ENCODE measurements at regions not wholly inside any gene's neighbourhood (a gene's known extent, or its start where the extent isn't known, plus 50 kb on each side); places are given as distances from the start of the nearest gene placed in this dataset.

DNA sequence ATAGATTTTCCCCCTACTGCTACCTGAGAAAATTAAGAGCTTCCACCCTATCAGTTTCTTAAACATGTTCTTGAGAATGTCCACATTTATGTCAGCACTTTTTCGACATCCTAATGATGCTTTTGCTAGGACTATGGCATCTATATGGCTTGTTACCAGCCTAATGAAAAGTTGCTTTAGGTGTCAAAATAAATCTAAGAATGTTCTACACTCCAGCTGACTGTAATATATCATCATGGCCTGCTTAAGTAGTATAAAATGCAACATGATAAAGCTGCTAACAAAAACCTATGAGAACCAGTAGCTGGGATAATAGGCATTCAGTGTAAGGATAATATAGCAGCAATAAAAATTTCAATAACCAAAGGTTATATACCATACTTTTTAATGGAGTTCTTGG lies 1983.5 kb upstream of the CELF4 start:
- no peak for DNase-seq (ENCODE audit: low read depth in 2 of 2)

GRCh38 chr18:39531659-39532058 lies 1966.1 kb upstream of the CELF4 start:
- no peak for DNase-seq (ENCODE audit: low read depth in 2 of 2)

GRCh38 chr18:39529358-39529757 lies 1963.8 kb upstream of the CELF4 start:
- DNase-seq (ENCODE audit: low read depth in 2 of 2), result no peak

DNA sequence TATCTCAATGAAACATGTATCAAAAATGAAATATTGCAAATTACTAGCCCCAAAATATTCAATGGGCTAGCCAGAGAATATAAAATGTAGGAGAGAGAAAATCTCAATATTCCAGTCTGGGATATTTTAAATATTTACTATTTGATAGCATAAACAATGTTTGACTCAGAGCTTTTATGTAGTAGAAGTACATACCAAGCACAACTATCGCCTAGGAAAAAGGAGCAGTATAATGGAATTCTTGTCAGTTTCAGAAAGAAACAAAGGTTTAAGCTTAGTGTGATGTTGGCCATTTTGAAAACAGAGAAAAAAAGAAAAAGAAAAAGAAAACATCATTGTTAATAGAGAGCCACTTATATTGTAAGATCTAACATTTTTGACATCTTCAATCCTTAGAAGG lies 1961.9 kb upstream of the CELF4 start:
- DNase-seq (ENCODE audit: low read depth in 2 of 2), result no peak

DNA sequence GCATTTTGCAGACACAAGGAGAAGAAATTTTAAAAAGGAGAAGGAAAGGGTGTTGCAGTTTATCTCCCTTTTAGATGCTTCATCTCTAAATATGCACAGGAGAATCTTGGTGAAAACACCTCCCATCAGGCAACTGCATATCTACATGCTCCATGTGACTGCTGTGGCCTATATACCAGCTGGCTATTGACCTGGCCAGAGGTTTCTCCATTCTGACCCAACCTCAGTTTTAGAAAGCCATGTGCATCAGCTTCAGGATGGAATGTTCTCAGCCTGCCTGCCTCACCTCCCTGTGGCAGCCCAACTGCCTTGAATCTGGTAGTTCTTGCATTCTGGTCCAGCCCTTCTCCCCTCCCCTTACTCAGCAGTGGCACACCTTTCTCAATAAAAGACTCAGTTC lies 1958.8 kb upstream of the CELF4 start:
- no peak for DNase-seq (ENCODE audit: low read depth in 2 of 2)

DNA sequence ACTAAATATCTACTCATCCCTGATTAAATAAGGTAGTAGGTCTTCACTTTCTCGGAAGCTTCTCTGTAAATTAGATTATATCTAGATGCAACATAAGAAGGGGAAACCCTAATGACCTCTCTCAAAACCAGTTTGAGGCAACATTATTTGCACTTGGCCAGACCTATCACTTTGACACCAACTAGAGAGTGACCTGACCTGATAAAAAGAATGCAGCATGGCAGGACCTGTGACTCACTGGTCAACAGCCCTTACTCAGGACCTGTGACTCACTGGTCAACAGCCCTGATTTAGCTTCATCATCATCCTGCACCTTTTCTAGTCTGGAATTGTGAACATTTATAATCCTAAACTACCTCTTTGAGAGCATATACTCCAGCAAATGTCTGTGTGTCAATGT lies 1957.7 kb upstream of the CELF4 start:
- DNase-seq (ENCODE audit: low read depth in 2 of 2), result no peak

DNA sequence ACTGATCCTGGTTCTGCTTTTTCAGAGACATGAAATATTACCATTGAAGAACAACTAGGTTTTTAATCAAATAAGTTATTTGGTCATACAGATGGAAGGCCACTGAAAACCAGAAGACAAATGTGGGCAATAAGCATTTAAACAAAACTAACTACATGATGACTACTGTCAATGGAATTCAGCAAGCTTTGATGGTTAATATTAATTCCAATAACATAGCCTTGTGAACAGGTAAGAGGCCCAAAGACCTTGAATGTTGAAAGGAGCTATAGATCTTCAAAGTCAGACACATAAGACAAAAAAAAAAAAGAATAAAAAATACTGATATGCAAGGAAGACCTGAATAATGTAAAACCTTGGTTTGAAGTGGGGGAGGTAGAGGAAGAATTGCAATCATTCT lies 1955.6 kb upstream of the CELF4 start:
- no peak for DNase-seq (ENCODE audit: low read depth in 2 of 2)

DNA sequence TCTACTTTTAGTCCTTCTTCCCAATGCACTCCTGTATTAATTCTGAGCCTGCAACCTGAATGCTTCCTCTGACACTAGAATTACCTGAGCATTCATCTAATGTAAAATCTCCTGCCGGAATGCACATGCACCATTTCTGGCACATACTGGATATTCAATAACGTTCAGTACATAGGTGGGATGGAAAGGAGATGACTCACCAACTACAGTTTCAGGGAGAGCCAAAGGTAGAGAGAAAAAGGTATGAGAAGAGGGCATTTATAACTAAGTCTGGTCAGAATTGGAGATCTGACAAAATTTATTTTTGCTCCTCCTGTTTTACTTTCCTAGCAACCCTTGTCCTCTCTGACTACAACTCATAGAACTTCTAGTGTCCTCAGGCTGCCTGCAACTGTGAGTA lies 1954.1 kb upstream of the CELF4 start:
- DNase-seq (ENCODE audit: low read depth in 2 of 2), result no peak

DNA sequence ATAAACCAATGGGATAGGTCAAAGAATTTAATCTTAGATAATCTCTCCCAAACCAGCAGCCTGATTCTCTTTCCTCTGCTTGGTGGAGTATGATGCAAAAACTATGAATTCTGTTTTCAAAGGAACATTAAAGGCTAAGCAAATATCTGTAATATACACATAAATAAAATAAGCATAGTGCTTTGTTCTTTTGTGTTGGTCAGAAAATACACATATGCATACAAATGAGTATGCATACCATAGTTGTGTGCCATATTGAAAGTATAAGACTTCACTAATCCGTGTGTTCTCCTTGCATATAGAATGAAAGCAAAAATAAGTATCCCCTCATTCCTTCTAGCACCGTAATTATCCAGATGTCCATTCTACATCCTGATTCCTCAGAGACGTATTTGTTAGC lies 1949.7 kb upstream of the CELF4 start:
- DNase-seq (ENCODE audit: low read depth in 2 of 2), result no peak

- no peak for DNase-seq (ENCODE audit: low read depth in 2 of 2)
Measured at GRCh38 chr18:39513186-39513585, 1947.6 kb upstream of the CELF4 start.

- no peak for DNase-seq (ENCODE audit: low read depth in 2 of 2)
Measured at GRCh38 chr18:39506581-39507330, 1941.2 kb upstream of the CELF4 start.

DNA sequence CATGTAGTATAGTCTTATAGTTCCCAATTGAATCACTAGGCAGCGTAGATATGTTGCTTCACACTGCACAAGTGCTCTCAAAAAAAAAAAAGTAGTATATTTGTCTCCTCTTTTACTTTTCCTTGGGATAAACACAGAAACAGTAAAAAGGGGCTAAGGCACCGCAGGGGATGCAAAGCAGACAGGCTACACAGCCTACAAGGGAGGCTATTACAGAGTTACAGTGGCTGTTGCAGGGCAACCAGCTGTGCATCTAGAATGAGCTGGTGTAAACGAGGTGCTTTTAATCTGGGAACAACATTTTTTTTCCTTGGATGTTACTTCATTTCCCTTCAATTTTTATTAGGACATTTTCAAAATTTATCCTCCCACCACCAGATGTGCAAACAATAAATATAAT lies 1934.7 kb upstream of the CELF4 start:
- DNase-seq (ENCODE audit: low read depth in 2 of 2), result no peak

GRCh38 chr18:39497821-39498220 lies 1932.2 kb upstream of the CELF4 start:
- no peak for DNase-seq (ENCODE audit: low read depth in 2 of 2)

- DNase-seq (ENCODE audit: low read depth in 2 of 2), result no peak
Measured at GRCh38 chr18:39496986-39497385, 1931.4 kb upstream of the CELF4 start.

DNA sequence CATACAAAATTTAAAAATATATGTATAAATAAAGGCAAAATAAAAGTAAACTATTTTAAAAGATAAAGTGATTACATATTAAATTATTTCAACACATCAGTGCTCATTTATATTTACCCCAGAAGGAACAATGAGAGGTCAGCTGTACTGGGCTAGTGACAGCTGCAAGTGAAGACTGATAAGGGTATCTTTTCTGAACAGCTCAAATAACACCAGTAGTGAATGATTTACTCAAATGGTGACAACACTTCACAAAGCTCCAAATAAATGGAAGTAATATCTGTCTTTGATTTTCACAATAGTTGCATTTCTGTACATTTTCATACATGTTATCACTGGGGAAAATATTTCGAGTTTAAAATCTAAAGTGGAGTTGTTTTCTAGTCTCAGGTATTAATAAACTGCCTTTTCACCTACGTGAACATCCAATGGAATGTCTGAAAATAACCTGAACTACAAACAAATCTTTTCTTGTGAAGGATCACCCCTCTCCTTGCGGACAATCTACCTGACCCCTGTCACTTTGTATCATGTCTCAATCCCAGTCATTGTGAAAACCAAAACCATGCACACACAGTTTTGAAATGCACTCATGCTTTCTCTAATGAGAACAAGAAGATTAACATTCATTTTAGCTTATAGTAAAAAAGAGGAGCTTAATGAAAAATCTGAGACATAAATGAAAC lies 1928.8 kb upstream of the CELF4 start:
- DNase-seq (ENCODE audit: low read depth in 2 of 2), result no peak

- DNase-seq (ENCODE audit: low read depth in 2 of 2), result no peak
Measured at GRCh38 chr18:39491408-39491807, 1925.8 kb upstream of the CELF4 start.

DNA sequence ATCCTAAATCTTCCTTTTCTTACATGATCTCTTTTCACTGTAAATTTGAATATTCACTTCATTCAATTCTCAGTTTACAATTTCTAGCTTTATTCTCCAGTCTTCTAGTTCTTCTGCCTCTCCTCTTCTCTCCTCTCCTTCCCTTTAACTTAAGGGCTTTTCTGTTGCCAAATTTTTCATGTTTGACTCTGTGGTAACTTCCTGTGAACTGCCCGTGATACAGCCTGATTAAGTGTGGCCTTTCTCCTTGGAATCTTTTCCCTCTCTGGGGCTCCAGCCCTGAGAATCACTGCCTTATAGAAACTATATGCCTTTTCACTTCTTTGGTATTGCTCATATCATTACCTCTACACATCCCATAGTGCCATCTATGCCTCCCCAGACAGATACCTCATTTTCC lies 1923.8 kb upstream of the CELF4 start:
- no peak for DNase-seq (ENCODE audit: low read depth in 2 of 2)

GRCh38 chr18:39487932-39488331 lies 1922.3 kb upstream of the CELF4 start:
- no peak for DNase-seq (ENCODE audit: low read depth in 2 of 2)

GRCh38 chr18:39486268-39486667 lies 1920.7 kb upstream of the CELF4 start:
- no peak for DNase-seq (ENCODE audit: low read depth in 2 of 2)

DNA sequence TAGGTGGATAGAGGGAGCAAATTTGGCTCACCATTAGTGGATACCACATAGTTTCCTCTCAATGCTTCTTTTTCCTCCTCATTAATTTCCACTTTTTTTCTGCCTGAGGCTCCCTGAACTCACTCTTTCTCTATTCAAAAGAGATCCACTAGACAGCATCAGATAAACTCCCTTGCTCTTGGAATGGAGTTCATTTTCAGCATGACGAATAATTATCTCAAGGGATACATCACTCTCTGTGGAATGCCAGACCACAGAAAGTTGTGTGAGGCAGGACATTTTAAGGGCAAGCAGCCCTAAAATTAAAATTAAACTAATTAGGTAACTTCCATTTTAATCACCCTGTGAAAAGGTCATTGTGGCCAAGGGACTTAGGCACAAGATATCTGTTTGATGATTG lies 1920.1 kb upstream of the CELF4 start:
- DNase-seq (ENCODE audit: low read depth in 2 of 2), result no peak

GRCh38 chr18:39481281-39481680 lies 1915.7 kb upstream of the CELF4 start:
- no peak for DNase-seq (ENCODE audit: low read depth in 2 of 2)

GRCh38 chr18:39480494-39481195 lies 1915.0 kb upstream of the CELF4 start:
- DNase-seq (ENCODE audit: low read depth in 2 of 2), result no peak

GRCh38 chr18:39464006-39464405 lies 1898.4 kb upstream of the CELF4 start:
- DNase-seq (ENCODE audit: low read depth in 2 of 2), result no peak

Data from stimulated activated CD4-positive, alpha-beta T cell treated with anti-CD3 and anti-CD28 coated beads, Interleukin-1b, Interleukin-23, amount 100 ng/mL, for 4 hours (primary cell).